Peyer's patch (tissue), 4 donors: ENCODE measurements at regions not wholly inside any gene's neighbourhood (a gene's known extent, or its start where the extent isn't known, plus 50 kb on each side); places are given as distances from the start of the nearest gene placed in this dataset.
A peak's percentile ranks its signal among the peaks of the same experiment; 100 is the strongest.
"Not testable (repeated sequence)": the region's sequence is repeated elsewhere in the genome, so short reads cannot be mapped to it uniquely, and the experiment has no call there.

Experiments used
- DNase-seq, 3 donors: peaks; one replicate each; pipeline ENCODE4 v3.0.0-alpha.2; 2017 to 2019
- H3K27ac ChIP-seq, 4 donors: fragments of 200-600 bp; sonication (generic); one replicate each; pipeline ENCODE4 v1.5.1; 2016 to 2019
- H3K27me3 ChIP-seq, 2 donors: fragments of 200-600 bp; sonication (generic); one replicate each; pipeline ENCODE4 v1.5.1; 2019
- H3K36me3 ChIP-seq, 3 donors: fragments of 200-600 bp; sonication (generic); one replicate each; pipeline ENCODE4 v1.5.1; 2016 to 2019
- H3K4me1 ChIP-seq, 4 donors: fragments of 200-600 bp; sonication (generic); one replicate each; pipeline ENCODE4 v1.5.1; 2016 to 2019
- H3K4me3 ChIP-seq, 4 donors: fragments of 200-600 bp; sonication (generic); 1 replicate in 3 of 4; 2 replicates in 1 of 4; pipeline ENCODE4 v1.5.1; 2016 to 2019; ENCODE audit warnings: mild to moderate bottlenecking in 1 of 4
- H3K9me3 ChIP-seq, 4 donors: fragments of 200-600 bp; sonication (generic); one replicate each; pipeline ENCODE4 v1.5.1; 2016 to 2019; ENCODE audit warnings: mild to moderate bottlenecking in 1 of 4

DNA sequence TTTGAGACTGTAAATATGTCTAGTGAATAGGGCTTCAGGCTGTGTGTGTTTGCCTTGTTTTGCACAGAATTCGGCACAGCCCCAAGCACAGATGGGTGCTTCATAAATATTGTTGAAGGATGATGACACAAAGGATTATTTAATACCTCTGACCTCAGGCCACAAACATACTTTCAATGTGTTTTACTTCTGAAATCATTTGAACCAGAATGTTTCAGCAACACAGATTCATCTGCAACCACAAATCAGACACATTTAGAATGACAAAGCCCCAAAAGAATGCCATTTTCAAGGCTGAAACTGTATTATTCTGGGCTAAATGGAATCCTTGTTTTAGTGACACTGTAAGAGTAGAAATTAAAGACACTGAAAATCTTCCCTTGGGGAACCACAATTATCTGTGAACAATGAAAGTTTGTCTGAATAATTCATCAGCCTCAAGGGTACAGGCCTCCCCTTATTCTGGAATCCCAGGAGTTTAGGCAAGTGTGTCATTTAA, 93.7 kb downstream of the FOXD4L6 start:
- H3K27ac ChIP-seq, H3K36me3 ChIP-seq, H3K9me3 ChIP-seq, H3K27me3 ChIP-seq, DNase-seq, H3K4me3 ChIP-seq, H3K4me1 ChIP-seq: not testable (repeated sequence)

DNA sequence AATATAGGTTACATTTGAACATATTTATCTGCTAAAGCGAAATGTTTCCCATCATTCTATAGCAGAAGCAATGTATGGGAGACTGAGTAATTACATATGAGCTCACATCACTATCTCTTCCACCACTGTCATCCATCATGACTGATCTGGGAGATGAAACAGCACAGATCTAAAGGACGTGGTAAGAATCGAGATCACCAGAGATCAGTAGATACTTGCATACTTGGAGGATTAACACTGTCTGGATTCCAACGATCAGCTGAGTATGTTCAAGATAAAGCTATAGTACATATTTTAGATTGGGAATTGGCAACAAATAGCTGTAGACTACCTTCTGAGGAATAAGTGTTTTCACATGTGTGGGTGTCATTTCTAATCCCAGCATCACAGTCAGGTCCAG, 94.6 kb downstream of the FOXD4L6 start:
- DNase-seq, H3K27ac ChIP-seq, H3K4me3 ChIP-seq, H3K4me1 ChIP-seq, H3K9me3 ChIP-seq, H3K27me3 ChIP-seq, H3K36me3 ChIP-seq: not testable (repeated sequence)

- not testable (repeated sequence) for H3K27ac ChIP-seq, H3K4me3 ChIP-seq, DNase-seq
Measured at GRCh38 chr9:41033360-41033759, 95.1 kb downstream of the FOXD4L6 start.

GRCh38 chr9:41026912-41027676, 101.4 kb downstream of the FOXD4L6 start:
- DNase-seq, H3K27me3 ChIP-seq, H3K36me3 ChIP-seq, H3K4me1 ChIP-seq, H3K9me3 ChIP-seq, H3K4me3 ChIP-seq, H3K27ac ChIP-seq: not testable (repeated sequence)

More at GRCh38 chr9:41033360-41033759, 95.1 kb downstream of the FOXD4L6 start:
- not testable (repeated sequence) for H3K36me3 ChIP-seq, H3K27me3 ChIP-seq, H3K4me1 ChIP-seq, H3K9me3 ChIP-seq

GRCh38 chr9:41022365-41022764, 106.1 kb downstream of the FOXD4L6 start:
- H3K36me3 ChIP-seq, H3K27ac ChIP-seq, H3K9me3 ChIP-seq, H3K27me3 ChIP-seq, DNase-seq, H3K4me1 ChIP-seq, H3K4me3 ChIP-seq: not testable (repeated sequence)

- H3K36me3 ChIP-seq, H3K4me1 ChIP-seq, H3K9me3 ChIP-seq, H3K4me3 ChIP-seq, H3K27me3 ChIP-seq, DNase-seq, H3K27ac ChIP-seq: not testable (repeated sequence)
Measured at GRCh38 chr9:41019858-41020562, 108.5 kb downstream of the FOXD4L6 start.

DNA sequence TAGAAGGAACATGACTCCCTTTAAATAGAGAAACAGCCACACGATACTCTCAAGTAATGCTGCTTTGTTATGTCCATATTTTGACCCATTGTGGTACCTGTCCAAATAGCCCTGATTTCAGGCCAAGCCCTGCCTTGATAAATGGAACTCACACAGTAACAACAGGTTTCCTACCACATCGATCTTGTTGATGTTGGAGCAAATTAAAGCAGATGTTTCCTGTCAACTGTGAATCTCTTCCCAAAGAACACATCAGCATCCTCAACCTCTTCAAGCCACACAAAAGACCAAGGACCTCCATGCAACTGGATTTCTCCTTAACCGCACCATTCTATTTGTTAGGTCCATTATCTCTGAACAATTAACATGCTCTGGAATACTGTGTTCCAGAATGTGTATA, 109.5 kb downstream of the FOXD4L6 start:
- H3K27me3 ChIP-seq, DNase-seq, H3K9me3 ChIP-seq, H3K27ac ChIP-seq, H3K4me1 ChIP-seq, H3K36me3 ChIP-seq, H3K4me3 ChIP-seq: not testable (repeated sequence)

GRCh38 chr9:41016699-41017098, 111.8 kb downstream of the FOXD4L6 start:
- DNase-seq, H3K27me3 ChIP-seq, H3K4me3 ChIP-seq, H3K9me3 ChIP-seq, H3K27ac ChIP-seq, H3K4me1 ChIP-seq: not testable (repeated sequence)
- H3K36me3 ChIP-seq, result peaks cover 0 to 14% (median 0%) of the 10 kb centered on the region in 3 donors

- not testable (repeated sequence) for H3K9me3 ChIP-seq, DNase-seq, H3K4me1 ChIP-seq, H3K27me3 ChIP-seq, H3K4me3 ChIP-seq, H3K27ac ChIP-seq, H3K36me3 ChIP-seq
Measured at GRCh38 chr9:40999952-41000700, 128.4 kb downstream of the FOXD4L6 start.

DNA sequence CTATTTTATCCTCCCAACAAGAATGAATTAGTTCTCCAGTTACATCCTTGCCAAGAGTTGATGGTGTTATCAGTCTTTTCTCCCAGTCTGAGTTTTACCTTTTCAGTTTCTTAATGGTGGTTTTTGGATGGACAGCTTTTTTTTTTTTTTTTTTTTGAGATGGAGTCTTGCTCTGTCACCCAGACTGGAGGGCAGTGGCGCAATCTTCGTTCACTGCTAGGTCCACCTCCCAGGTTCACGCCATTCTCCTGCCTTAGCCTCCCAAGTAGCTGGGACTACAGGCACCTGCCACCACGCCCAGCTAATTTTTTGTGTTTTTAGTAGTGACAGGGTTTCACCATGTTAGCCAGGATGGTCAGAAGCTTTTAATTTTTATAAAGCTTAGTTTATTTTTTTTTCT, 133.0 kb downstream of the FOXD4L6 start:
- peaks cover 0 to 24% (median 10%) of the 10 kb centered on the region in 4 donors for H3K4me1 ChIP-seq
- H3K27me3 ChIP-seq, H3K27ac ChIP-seq, DNase-seq, H3K9me3 ChIP-seq, H3K36me3 ChIP-seq, H3K4me3 ChIP-seq: not testable (repeated sequence)

- DNase-seq, H3K36me3 ChIP-seq, H3K27ac ChIP-seq, H3K4me3 ChIP-seq, H3K9me3 ChIP-seq, H3K27me3 ChIP-seq: not testable (repeated sequence)
- H3K4me1 ChIP-seq, result peaks cover 0 to 25% (median 10%) of the 10 kb centered on the region in 4 donors
Measured at GRCh38 chr9:40993842-40994241, 134.6 kb downstream of the FOXD4L6 start.

DNA sequence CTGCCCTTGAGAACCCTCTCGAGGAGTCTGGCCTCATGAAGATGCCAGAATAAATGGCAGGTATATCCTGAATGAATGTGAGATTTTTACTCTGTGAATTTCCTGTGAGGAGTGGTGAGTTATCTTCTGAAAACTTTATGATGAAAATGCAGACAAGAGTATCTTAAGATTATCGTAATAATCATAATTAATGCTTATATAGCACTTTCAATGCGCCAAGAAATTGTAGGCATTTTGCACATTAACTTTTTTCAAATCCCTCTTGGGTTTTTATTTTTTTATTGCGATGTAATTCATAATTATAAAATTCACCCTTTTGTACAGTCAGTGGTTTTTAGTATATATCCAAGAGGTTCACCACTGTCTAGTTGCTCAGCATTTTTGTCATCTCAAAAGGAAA, 135.1 kb downstream of the FOXD4L6 start:
- not testable (repeated sequence) for H3K27ac ChIP-seq, H3K9me3 ChIP-seq, DNase-seq, H3K36me3 ChIP-seq, H3K27me3 ChIP-seq
- Histone ChIP-seq H3K4me3 (peak overlapping the region in 2 of 4 donors; percentile 75 to 89), H3K4me1 (peaks cover 0 to 25% (median 10%) of the 10 kb centered on the region in 4 donors)
